Activated CD4-positive, alpha-beta memory T cell treated with anti-CD3 and anti-CD28 coated beads for 36 hours (primary cell): ENCODE measurements at regions not wholly inside any gene's neighbourhood (a gene's known extent, or its start where the extent isn't known, plus 50 kb on each side); places are given as distances from the start of the nearest gene placed in this dataset.
A peak's percentile ranks its signal among the peaks of the same experiment; 100 is the strongest.

Source experiments
- CTCF ChIA-PET: fragments of 350-600 bp; sonication (Branson Sonifier 250); formaldehyde crosslinking; loops from one replicate; lab custom pipeline; 2021; ENCODE audit warnings: antibody characterized with exemption, inconsistent platforms; lab: Charles Lee
- POLR2A ChIA-PET: fragments of 350-600 bp; sonication (Branson Sonifier 250); formaldehyde crosslinking; loops from one replicate; lab custom pipeline; 2021; ENCODE audit warnings: antibody characterized with exemption; lab: Charles Lee
- DNase-seq: peaks from one replicate; pipeline ENCODE4 v3.0.0-alpha.2; 2020
- H3K27ac Mint-ChIP-seq: one replicate; pipeline ENCODE4 v1.8.0; 2021; ENCODE audit warnings: mixed read lengths
- H3K27me3 Mint-ChIP-seq: one replicate; pipeline ENCODE4 v1.8.0; 2021; ENCODE audit warnings: mixed read lengths
- H3K36me3 Mint-ChIP-seq: one replicate; pipeline ENCODE4 v1.8.0; 2021; ENCODE audit warnings: mixed read lengths
- H3K4me1 Mint-ChIP-seq: one replicate; pipeline ENCODE4 v1.8.0; 2021; ENCODE audit warnings: low read depth, mixed read lengths
- H3K4me3 Mint-ChIP-seq: one replicate; pipeline ENCODE4 v1.8.0; 2021; ENCODE audit warnings: mild to moderate bottlenecking, mixed read lengths
- H3K9me3 Mint-ChIP-seq: one replicate; pipeline ENCODE4 v1.8.0; 2021; ENCODE audit warnings: mixed read lengths
- intact Hi-C: fragments of 100-400 bp; cut with micrococcal nuclease; formaldehyde crosslinking; loops from one replicate; pipeline ENCODE4 v1.15.1; 2023

- CTCF ChIA-PET: no interaction called here
- no peaks in the 10 kb centered on the region for H3K9me3 Mint-ChIP-seq
- POLR2A ChIA-PET: no interaction called here
These were observed 88.2 kb upstream of the LCLAT1 start for GRCh38 chr2:30358842-30359241.

GRCh38 chr2:30359644-30360167 is 87.3 kb upstream of the LCLAT1 start:
- no peak for DNase-seq
- CTCF ChIA-PET: interaction anchor here (1.0 to 1.1 kb wide), 2 partner anchors 121 to 195 kb away, joined by 3 to 4 read pairs; no protein-coding TSS in a partner anchor

More at GRCh38 chr2:30358842-30359241, 88.2 kb upstream of the LCLAT1 start:
- no peak overlapping the region for H3K4me3 Mint-ChIP-seq
- H3K27ac Mint-ChIP-seq: no peak overlapping the region
- peaks cover 25% of the 10 kb centered on the region for H3K4me1 Mint-ChIP-seq
- DNase-seq: no peak
- no peaks in the 10 kb centered on the region for H3K27me3 Mint-ChIP-seq
- no peaks in the 10 kb centered on the region for H3K36me3 Mint-ChIP-seq
- intact Hi-C loops: no loop called here

DNA sequence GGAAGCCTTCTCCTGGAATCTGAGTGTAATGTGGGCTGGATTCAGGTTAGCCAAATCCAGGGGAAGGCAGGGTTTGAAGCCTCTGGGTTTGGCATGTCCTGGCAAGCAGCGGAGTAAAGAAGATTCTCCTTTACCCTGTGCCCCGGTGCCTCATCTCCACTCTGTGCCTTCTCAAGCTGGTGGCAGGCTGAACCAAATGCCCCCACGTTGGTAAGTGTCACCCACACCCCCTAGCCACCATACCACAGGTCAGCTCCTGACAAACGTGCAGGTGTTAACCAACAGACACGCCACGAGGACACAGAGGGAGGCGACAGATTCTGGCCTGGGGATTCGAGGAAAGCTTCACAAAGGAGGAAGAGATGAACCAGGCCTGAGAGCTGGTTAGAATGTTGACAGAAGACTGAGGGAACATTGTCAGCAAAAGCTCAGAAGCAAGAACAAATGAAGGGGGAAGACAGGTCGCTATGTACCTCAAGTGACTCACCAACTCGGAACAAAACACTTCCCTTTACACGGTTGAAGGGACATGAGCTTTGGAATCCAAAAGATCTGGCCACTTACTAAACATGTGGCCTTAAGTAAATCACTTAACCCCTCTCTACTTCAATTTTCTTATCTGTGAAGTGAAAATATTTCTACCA is 85.2 kb upstream of the LCLAT1 start:
- no peaks in the 10 kb centered on the region for H3K27me3 Mint-ChIP-seq
- DNase-seq: no peak
- H3K27ac Mint-ChIP-seq: peak overlapping the region; percentile 29
- H3K4me3 Mint-ChIP-seq: no peak overlapping the region
- peaks cover 39% of the 10 kb centered on the region for H3K4me1 Mint-ChIP-seq
- no peaks in the 10 kb centered on the region for H3K9me3 Mint-ChIP-seq
- H3K36me3 Mint-ChIP-seq: no peaks in the 10 kb centered on the region
- POLR2A ChIA-PET: interaction anchor here (1.0 to 1.2 kb wide), 3 partner anchors 10 to 135 kb away, joined by 3 read pairs; no protein-coding TSS in a partner anchor
- CTCF ChIA-PET: interaction anchor here (1.0 to 2.2 kb wide), 5 partner anchors 12 to 153 kb away, joined by 3 to 12 read pairs (median 3); no protein-coding TSS in a partner anchor
- intact Hi-C loops: no loop called here

More at GRCh38 chr2:30359644-30360167, 87.3 kb upstream of the LCLAT1 start:
- POLR2A ChIA-PET: no interaction called here
- Mint-ChIP-seq H3K9me3 (no peaks in the 10 kb centered on the region), H3K27ac (no peak overlapping the region), H3K27me3 (no peaks in the 10 kb centered on the region), H3K4me1 (peaks cover 25% of the 10 kb centered on the region), H3K36me3 (no peaks in the 10 kb centered on the region), H3K4me3 (no peak overlapping the region)
- intact Hi-C loops: no loop called here

DNA sequence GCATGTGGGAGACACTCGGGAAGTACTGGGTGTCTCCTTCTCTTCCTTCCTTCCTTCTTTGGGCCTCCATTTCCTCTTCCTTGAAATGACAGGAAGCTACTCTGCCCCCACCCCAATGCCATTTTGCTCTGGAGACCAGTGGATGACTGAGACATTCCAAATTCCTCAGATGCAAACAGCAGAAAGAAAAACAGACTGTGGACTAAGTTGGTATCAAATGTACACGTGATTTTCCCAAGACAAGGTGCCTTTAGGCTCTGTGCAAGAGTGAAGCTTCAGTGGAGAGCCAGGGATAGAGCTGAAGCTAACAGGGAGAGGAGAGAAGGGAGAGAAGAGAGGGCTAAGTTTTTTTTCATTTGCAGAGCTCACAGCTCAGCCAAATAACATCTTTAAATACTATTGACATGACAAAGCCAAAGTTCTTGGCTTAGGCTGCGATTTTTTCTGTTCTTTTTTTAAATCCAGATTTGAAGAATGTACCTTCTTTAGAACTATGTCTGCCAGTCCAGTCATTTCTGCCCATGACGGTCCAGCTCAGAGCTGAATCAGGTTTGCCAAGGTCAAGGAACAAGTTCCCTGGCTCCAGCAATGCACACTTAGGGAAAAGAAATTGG is 84.5 kb upstream of the LCLAT1 start:
- Mint-ChIP-seq H3K27me3 (no peaks in the 10 kb centered on the region), H3K4me3 (no peak overlapping the region), H3K9me3 (no peaks in the 10 kb centered on the region), H3K27ac (peak overlapping the region; percentile 4), H3K4me1 (peaks cover 41% of the 10 kb centered on the region), H3K36me3 (no peaks in the 10 kb centered on the region)
- CTCF ChIA-PET: interaction anchor here (1.0 to 2.2 kb wide), 5 partner anchors 11 to 154 kb away, joined by 3 to 12 read pairs (median 3); no protein-coding TSS in a partner anchor
- POLR2A ChIA-PET: interaction anchor here (1.0 to 1.2 kb wide), 3 partner anchors 9 to 136 kb away, joined by 3 read pairs; no protein-coding TSS in a partner anchor
- intact Hi-C loops: no loop called here
- DNase-seq: no peak

DNA sequence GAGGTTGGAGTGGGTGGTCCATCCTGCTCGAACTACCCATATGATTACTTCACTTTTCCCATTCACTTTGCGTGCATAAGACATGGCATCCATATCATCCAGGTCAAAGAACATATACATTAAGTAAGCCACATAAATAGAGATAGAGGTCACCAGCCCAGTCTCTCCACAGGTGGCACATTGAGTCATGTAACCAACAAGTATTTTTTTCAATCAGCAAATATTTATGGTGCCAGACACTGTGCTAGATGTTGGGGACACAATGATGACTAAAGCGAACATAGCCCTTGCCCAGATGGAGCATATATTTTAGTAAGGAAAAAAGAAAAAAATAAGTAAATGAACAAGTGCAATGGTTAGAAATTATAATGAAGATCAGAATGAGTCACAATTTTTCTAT is 83.6 kb upstream of the LCLAT1 start:
- intact Hi-C loops: no loop called here
- Mint-ChIP-seq H3K27me3 (no peaks in the 10 kb centered on the region), H3K27ac (no peak overlapping the region), H3K4me3 (no peak overlapping the region), H3K4me1 (peaks cover 41% of the 10 kb centered on the region), H3K9me3 (no peaks in the 10 kb centered on the region), H3K36me3 (no peaks in the 10 kb centered on the region)
- no peak for DNase-seq
- POLR2A ChIA-PET: no interaction called here
- CTCF ChIA-PET: no interaction called here

DNA sequence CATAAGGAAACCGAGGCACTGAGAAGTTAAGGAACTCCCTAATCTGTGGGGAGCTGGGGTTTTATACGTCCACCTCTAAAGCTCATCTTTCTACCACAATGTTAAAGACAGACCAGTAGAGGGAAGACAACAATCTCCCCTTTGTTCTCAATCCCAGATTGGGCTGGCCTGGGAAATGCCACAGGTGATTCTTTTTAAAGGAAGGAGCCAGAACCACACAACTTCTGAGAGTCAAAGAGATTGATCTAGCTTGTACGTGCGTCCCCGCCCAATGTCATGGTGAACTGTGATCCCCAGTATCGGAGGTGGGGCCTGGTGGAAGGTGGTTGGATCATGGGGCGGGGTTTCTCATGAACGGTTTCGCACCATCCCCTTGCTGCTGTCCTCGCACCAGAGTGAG is 81.8 kb upstream of the LCLAT1 start:
- POLR2A ChIA-PET: no interaction called here
- no peaks in the 10 kb centered on the region for H3K27me3 Mint-ChIP-seq
- CTCF ChIA-PET: interaction anchor here (1.1 kb wide), 1 partner anchor 200 kb away, joined by 3 read pairs; no protein-coding TSS in a partner anchor
- H3K9me3 Mint-ChIP-seq: no peaks in the 10 kb centered on the region
- H3K4me3 Mint-ChIP-seq: no peak overlapping the region
- peaks cover 39% of the 10 kb centered on the region for H3K4me1 Mint-ChIP-seq
- H3K27ac Mint-ChIP-seq: no peak overlapping the region
- intact Hi-C loops: no loop called here
- H3K36me3 Mint-ChIP-seq: no peaks in the 10 kb centered on the region
- DNase-seq: no peak

GRCh38 chr2:30366199-30366691 is 80.8 kb upstream of the LCLAT1 start:
- intact Hi-C loops: loop anchor here (2.0 kb wide), 1 partner anchor 29 kb away; no protein-coding TSS in a partner anchor
- H3K36me3 Mint-ChIP-seq: no peaks in the 10 kb centered on the region

DNA sequence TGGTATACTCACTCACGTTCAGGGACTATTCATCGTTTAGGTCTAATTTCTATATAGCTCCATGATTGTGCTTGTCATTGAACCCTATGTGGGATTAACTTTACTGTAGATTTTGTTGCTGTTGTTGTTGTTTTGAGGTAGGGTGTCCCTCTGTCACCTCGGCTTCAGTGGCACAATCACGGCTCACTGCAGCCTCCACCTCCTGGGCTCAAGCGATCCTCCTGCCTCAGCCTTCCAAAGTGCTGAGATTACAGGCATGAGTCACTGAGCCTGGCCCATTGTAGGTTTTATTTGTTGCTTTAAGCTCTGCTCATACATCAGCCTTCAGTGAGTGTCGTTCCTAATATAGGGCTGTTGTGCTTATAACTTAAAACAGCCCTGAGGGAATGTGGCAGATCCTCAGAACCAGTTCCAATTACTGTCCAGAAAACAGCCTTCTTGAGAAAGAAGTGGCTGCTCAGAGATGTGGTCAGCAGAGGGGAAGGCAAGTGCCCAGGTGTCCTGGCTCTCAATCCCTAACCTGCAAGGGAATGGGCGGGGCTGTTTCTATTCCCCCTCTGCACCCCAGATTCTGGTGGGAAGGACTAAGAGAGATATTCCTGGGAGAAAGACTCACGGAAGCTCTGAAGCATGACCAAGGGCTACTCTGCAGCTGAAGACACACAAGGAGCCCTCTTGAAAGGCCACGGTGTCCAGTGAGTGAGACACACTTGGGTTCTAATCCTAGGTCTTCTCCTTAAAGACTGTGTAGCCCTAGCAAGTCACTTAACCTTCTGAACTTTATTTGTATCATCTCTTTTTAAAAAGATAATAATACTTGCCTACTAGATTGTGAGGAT is 79.6 kb upstream of the LCLAT1 start:
- Mint-ChIP-seq H3K27me3 (no peaks in the 10 kb centered on the region), H3K4me3 (no peak overlapping the region), H3K36me3 (no peaks in the 10 kb centered on the region), H3K27ac (no peak overlapping the region), H3K9me3 (no peaks in the 10 kb centered on the region), H3K4me1 (peaks cover 34% of the 10 kb centered on the region)
- intact Hi-C loops: loop anchor here (2.0 kb wide), 1 partner anchor 31 kb away; no protein-coding TSS in a partner anchor
- CTCF ChIA-PET: interaction anchor here (0.6 kb wide), 1 partner anchor 202 kb away, joined by 4 read pairs; no protein-coding TSS in a partner anchor
- DNase-seq: no peak
- POLR2A ChIA-PET: no interaction called here

More at GRCh38 chr2:30366199-30366691, 80.8 kb upstream of the LCLAT1 start:
- Mint-ChIP-seq H3K9me3 (no peaks in the 10 kb centered on the region), H3K4me1 (peaks cover 35% of the 10 kb centered on the region), H3K4me3 (no peak overlapping the region), H3K27me3 (no peaks in the 10 kb centered on the region), H3K27ac (peak overlapping the region; percentile 46)
- DNase-seq: peak; percentile 73
- ChIA-PET CTCF (interaction anchor here (1.0 kb wide), 1 partner anchor 31 kb away, joined by 3 read pairs; no protein-coding TSS in a partner anchor), POLR2A (interaction anchor here (1.1 kb wide), 1 partner anchor 61 kb away, joined by 5 read pairs; no protein-coding TSS in a partner anchor)

DNA sequence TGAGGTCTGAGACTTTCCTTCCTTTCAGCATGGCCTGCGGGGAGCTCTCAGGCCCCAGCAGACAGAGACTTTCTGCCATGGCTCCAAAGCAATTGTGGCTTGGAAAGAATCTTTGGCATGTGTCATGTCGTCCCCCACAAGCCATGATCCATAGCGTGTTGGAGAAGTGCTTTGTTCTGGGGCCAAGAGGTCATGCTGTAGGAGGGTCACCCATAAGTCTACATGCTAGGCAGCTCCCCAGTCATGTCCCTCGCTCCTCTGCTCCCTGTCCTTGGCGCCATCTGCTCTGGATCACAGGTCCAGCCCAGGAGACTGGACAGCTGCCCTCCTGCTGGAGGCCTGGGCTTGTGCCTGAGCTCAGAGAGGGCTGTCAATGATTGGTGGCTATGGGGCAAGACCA is 78.8 kb upstream of the LCLAT1 start:
- intact Hi-C loops: no loop called here

GRCh38 chr2:30371028-30371689 is 75.9 kb upstream of the LCLAT1 start:
- intact Hi-C loops: loop anchor here (5.0 kb wide), 1 partner anchor 51 kb away; no protein-coding TSS in a partner anchor
- H3K27me3 Mint-ChIP-seq: no peaks in the 10 kb centered on the region
- H3K9me3 Mint-ChIP-seq: no peaks in the 10 kb centered on the region
- CTCF ChIA-PET: interaction anchor here (1.5 kb wide), 1 partner anchor 36 kb away, joined by 6 read pairs; no protein-coding TSS in a partner anchor
- DNase-seq: no peak
- POLR2A ChIA-PET: interaction anchor here (0.6 to 1.4 kb wide), 5 partner anchors 9 to 104 kb away, joined by 3 to 5 read pairs (median 3); no protein-coding TSS in a partner anchor
- H3K4me3 Mint-ChIP-seq: no peak overlapping the region
- peaks cover 38% of the 10 kb centered on the region for H3K4me1 Mint-ChIP-seq
- H3K36me3 Mint-ChIP-seq: no peaks in the 10 kb centered on the region
- H3K27ac Mint-ChIP-seq: peak overlapping the region; percentile 68

More for the DNA sequence above, 78.8 kb upstream of the LCLAT1 start:
- DNase-seq: no peak
- Mint-ChIP-seq H3K27ac (no peak overlapping the region), H3K36me3 (no peaks in the 10 kb centered on the region), H3K9me3 (no peaks in the 10 kb centered on the region), H3K4me3 (no peak overlapping the region), H3K4me1 (peaks cover 35% of the 10 kb centered on the region), H3K27me3 (no peaks in the 10 kb centered on the region)
- CTCF ChIA-PET: interaction anchor here (0.5 kb wide), 1 partner anchor 90 kb away, joined by 3 read pairs; no protein-coding TSS in a partner anchor
- POLR2A ChIA-PET: interaction anchor here (0.6 kb wide), 4 partner anchors 21 to 1600 kb away, joined by 3 to 4 read pairs (median 3); no protein-coding TSS in a partner anchor
